ENCODE measurements at regions not wholly inside any gene's neighbourhood (a gene's known extent, or its start where the extent isn't known, plus 50 kb on each side); places are given as distances from the start of the nearest gene placed in this dataset.
"Not testable (repeated sequence)": the region's sequence is repeated elsewhere in the genome, so short reads cannot be mapped to it uniquely, and the experiment has no call there.

GRCh38 chr6:120384671-120385070, 949.6 kb downstream of the TBC1D32 start:
- in situ Hi-C loops (cut with HindIII; ENCODE audit: low sequenced_read_pairs) = no loop called here

GRCh38 chr6:120383681-120384080, 950.6 kb downstream of the TBC1D32 start:
- in situ Hi-C loops (cut with HindIII; ENCODE audit: low sequenced_read_pairs) = no loop called here

GRCh38 chr6:120378582-120379220, 955.6 kb downstream of the TBC1D32 start:
- in situ Hi-C loops (cut with HindIII; ENCODE audit: low sequenced_read_pairs) = no loop called here

- in situ Hi-C loops (cut with HindIII; ENCODE audit: low sequenced_read_pairs) = no loop called here
Observed at GRCh38 chr6:120373185-120373584, 961.1 kb downstream of the TBC1D32 start.

- in situ Hi-C loops (cut with HindIII; ENCODE audit: low sequenced_read_pairs) = no loop called here
Observed at GRCh38 chr6:120363429-120363828, 970.9 kb downstream of the TBC1D32 start.

- in situ Hi-C loops (cut with HindIII; ENCODE audit: low sequenced_read_pairs) = not testable (repeated sequence)
Observed at GRCh38 chr6:120358535-120358934, 975.7 kb downstream of the TBC1D32 start.

GRCh38 chr6:120357447-120357846, 976.8 kb downstream of the TBC1D32 start:
- in situ Hi-C loops (cut with HindIII; ENCODE audit: low sequenced_read_pairs) = no loop called here

GRCh38 chr6:120355822-120356221, 978.5 kb downstream of the TBC1D32 start:
- in situ Hi-C loops (cut with HindIII; ENCODE audit: low sequenced_read_pairs) = no loop called here

GRCh38 chr6:120354452-120355098, 979.7 kb downstream of the TBC1D32 start:
- in situ Hi-C loops (cut with HindIII; ENCODE audit: low sequenced_read_pairs) = no loop called here

- in situ Hi-C loops (cut with HindIII; ENCODE audit: low sequenced_read_pairs) = no loop called here
Observed at GRCh38 chr6:120352491-120352890, 981.8 kb downstream of the TBC1D32 start.

- in situ Hi-C loops (cut with HindIII; ENCODE audit: low sequenced_read_pairs) = no loop called here
Observed at GRCh38 chr6:120348926-120349325, 985.4 kb downstream of the TBC1D32 start.

GRCh38 chr6:120328521-120328920, 979.0 kb upstream of the MAN1A1 start:
- in situ Hi-C loops (cut with HindIII; ENCODE audit: low sequenced_read_pairs) = no loop called here

GRCh38 chr6:120320481-120321162, 971.1 kb upstream of the MAN1A1 start:
- in situ Hi-C loops (cut with HindIII; ENCODE audit: low sequenced_read_pairs) = no loop called here

- in situ Hi-C loops (cut with HindIII; ENCODE audit: low sequenced_read_pairs) = no loop called here
Observed at GRCh38 chr6:120304223-120304622, 954.7 kb upstream of the MAN1A1 start.

GRCh38 chr6:120303527-120303926, 954.0 kb upstream of the MAN1A1 start:
- in situ Hi-C loops (cut with HindIII; ENCODE audit: low sequenced_read_pairs) = no loop called here

GRCh38 chr6:120302041-120302440, 952.5 kb upstream of the MAN1A1 start:
- in situ Hi-C loops (cut with HindIII; ENCODE audit: low sequenced_read_pairs) = no loop called here

GRCh38 chr6:120290964-120291363, 941.4 kb upstream of the MAN1A1 start:
- in situ Hi-C loops (cut with HindIII; ENCODE audit: low sequenced_read_pairs) = no loop called here

GRCh38 chr6:120282005-120282404, 932.4 kb upstream of the MAN1A1 start:
- in situ Hi-C loops (cut with HindIII; ENCODE audit: low sequenced_read_pairs) = no loop called here

- in situ Hi-C loops (cut with HindIII; ENCODE audit: low sequenced_read_pairs) = no loop called here
Observed at GRCh38 chr6:120279466-120280167, 930.1 kb upstream of the MAN1A1 start.

- in situ Hi-C loops (cut with HindIII; ENCODE audit: low sequenced_read_pairs) = no loop called here
Observed at GRCh38 chr6:120278689-120279396, 929.3 kb upstream of the MAN1A1 start.

- in situ Hi-C loops (cut with HindIII; ENCODE audit: low sequenced_read_pairs) = no loop called here
Observed at GRCh38 chr6:120274547-120274946, 925.0 kb upstream of the MAN1A1 start.

Measured in endothelial cell of hepatic sinusoid (primary cell).